ENCODE measurements at regions not wholly inside any gene's neighbourhood (a gene's known extent, or its start where the extent isn't known, plus 50 kb on each side); places are given as distances from the start of the nearest gene placed in this dataset.

DNA sequence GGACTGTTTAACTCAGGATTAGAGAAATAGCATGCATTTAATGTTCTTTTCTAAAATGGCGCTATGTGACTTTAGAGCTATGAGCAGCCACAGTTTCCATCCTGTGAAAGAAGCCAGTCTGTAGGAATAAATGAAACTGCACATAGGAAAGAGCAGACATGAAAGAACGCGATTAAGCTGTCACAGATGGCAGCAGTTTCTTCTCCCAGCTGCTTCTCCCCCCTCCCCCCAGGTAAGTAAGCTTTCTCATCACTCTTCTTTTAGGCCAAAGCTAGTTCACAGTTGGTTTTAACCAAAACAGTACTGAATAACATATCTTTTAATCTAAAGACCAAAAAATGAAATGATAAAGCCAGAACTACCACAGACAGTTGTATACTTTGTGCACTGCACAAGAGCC is 266.4 kb downstream of the KCNA4 start:
- TF ChIP-seq, protein P1, sequence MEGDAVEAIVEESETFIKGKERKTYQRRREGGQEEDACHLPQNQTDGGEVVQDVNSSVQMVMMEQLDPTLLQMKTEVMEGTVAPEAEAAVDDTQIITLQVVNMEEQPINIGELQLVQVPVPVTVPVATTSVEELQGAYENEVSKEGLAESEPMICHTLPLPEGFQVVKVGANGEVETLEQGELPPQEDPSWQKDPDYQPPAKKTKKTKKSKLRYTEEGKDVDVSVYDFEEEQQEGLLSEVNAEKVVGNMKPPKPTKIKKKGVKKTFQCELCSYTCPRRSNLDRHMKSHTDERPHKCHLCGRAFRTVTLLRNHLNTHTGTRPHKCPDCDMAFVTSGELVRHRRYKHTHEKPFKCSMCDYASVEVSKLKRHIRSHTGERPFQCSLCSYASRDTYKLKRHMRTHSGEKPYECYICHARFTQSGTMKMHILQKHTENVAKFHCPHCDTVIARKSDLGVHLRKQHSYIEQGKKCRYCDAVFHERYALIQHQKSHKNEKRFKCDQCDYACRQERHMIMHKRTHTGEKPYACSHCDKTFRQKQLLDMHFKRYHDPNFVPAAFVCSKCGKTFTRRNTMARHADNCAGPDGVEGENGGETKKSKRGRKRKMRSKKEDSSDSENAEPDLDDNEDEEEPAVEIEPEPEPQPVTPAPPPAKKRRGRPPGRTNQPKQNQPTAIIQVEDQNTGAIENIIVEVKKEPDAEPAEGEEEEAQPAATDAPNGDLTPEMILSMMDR (IDR thresholded peaks at IDR 0.05; ENCODE audit: low read depth, low read length), result no peak
- no peaks in the 10 kb centered on the region for H3K27me3 ChIP-seq
- no peaks in the 10 kb centered on the region for H3K9me3 ChIP-seq
- no peaks in the 10 kb centered on the region for H3K36me3 ChIP-seq
- no peaks in the 10 kb centered on the region for H3K4me1 ChIP-seq
- H3K4me3 ChIP-seq (ENCODE audit: low read depth, low read length), result no peak overlapping the region
- no peak for DNase-seq

DNA sequence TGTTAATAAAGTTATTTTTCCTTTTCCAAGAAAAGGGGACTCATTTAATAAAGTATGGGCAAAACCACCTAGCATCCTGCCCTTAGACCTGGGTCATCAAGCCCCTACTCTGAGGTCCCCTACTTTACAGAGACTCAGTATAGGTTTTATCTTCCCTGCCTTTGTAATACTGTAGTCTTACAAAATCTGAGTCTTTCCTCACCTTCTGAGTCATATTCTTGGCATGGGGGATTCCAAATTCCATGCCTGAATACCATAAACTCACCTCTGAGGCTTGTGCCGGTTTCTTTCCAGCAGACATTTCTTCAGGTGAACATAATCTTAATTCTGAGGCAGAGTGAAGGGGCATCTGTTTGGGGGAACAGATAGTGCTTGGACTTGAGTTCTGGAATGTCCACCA is 282.5 kb downstream of the KCNA4 start:
- H3K36me3 ChIP-seq, result no peaks in the 10 kb centered on the region
- DNase-seq, result no peak
- no peaks in the 10 kb centered on the region for H3K27me3 ChIP-seq
- TF ChIP-seq, protein P1 (IDR thresholded peaks at IDR 0.05; ENCODE audit: low read depth, low read length), result no peak
- no peak overlapping the region for H3K4me3 ChIP-seq (ENCODE audit: low read depth, low read length)
- no peaks in the 10 kb centered on the region for H3K4me1 ChIP-seq
- no peaks in the 10 kb centered on the region for H3K9me3 ChIP-seq

DNA sequence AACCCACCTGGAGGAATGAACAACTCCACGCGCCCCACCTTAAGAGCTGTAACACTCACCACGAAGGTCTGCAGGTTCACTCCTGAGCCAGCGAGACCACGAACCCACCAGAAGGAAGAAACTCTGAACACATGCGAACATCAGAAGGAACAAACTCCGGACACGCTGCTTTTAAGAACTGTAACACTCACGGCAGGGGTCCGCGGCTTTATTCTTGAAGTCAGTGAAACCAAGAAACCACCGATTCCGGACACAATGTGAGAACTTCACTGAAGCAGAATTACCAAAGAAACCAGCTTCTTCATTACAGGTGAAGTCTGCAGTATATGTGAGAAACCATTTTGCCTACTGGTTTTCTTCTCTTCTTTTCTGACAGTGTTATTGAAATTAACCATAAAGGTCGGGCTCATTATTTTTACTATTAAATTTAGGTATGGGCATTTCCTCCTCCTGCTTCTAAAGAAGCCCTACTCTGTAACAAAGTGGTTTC is 303.0 kb downstream of the KCNA4 start:
- no peaks in the 10 kb centered on the region for H3K4me1 ChIP-seq
- TF ChIP-seq, protein P1 (IDR thresholded peaks at IDR 0.05; ENCODE audit: low read depth, low read length), result no peak
- no peaks in the 10 kb centered on the region for H3K9me3 ChIP-seq
- H3K27me3 ChIP-seq, result no peaks in the 10 kb centered on the region
- H3K36me3 ChIP-seq, result no peaks in the 10 kb centered on the region
- DNase-seq, result no peak
- H3K4me3 ChIP-seq (ENCODE audit: low read depth, low read length), result no peak overlapping the region

DNA sequence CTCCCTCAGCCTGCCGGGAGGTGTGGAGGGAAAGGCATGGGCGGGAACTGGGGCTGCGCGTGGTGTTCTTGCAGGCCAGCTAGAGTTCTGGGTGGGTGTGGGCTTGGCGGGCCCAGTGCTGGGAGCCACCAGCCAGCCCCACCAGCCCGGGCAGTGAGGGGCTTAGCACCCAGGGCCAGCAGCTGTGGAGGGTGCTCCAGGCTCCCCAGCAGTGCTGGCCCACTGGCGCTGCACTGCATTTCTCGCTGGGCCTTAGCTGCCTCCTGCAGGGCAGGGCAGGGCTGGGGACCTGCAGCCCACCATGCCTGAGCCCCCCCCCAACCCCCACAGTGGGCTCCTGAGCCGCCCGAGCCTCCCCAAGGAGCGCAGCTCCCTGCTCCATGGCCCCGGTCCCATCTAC is 304.2 kb downstream of the KCNA4 start:
- Histone ChIP-seq H3K9me3 (no peaks in the 10 kb centered on the region), H3K4me1 (no peaks in the 10 kb centered on the region), H3K27me3 (no peaks in the 10 kb centered on the region), H3K36me3 (no peaks in the 10 kb centered on the region), H3K4me3 (ENCODE audit: low read depth, low read length) (no peak overlapping the region)
- DNase-seq, result no peak
- TF ChIP-seq, protein P1 (IDR thresholded peaks at IDR 0.05; ENCODE audit: low read depth, low read length), result no peak

DNA sequence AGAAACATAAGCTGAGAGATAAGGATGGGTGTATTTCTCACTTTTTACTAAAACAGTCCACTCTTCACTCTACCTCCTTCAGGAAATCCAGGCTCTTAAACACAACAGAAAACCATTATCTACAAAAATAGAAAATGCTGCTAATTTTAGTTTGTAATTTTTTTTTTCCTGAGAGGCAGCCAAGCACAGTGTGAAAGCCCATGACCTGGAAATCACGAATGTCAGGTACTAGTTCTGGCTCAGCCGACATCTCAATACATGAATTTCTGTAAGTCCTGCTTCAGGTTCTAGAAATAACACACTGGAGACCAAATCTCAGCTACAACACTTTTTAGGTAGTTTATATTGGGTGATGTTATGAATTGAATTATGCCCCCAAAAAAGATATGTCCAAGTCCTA is 308.9 kb downstream of the KCNA4 start:
- H3K9me3 ChIP-seq, result no peaks in the 10 kb centered on the region
- no peak for DNase-seq
- H3K27me3 ChIP-seq, result no peaks in the 10 kb centered on the region
- no peaks in the 10 kb centered on the region for H3K4me1 ChIP-seq
- TF ChIP-seq, protein P1 (IDR thresholded peaks at IDR 0.05; ENCODE audit: low read depth, low read length), result no peak
- no peak overlapping the region for H3K4me3 ChIP-seq (ENCODE audit: low read depth, low read length)
- no peaks in the 10 kb centered on the region for H3K36me3 ChIP-seq

DNA sequence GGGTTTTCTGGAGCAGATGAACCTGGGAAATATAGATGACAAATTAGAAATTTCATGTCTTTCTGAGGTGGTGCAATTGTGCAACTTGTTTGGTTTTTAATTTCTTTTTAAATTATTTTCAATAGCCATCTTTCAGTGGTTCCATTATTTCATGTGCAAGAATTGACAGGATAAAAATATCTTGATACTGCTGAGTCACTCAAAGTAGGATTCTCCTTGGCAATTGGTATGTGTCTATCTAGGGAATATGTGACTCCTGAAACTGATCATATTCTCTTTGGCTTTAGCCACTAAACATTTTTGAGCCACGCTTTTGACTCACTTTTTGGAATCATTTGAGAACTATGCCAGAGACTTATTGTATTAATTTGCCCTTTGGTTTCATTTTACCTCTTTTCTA is 331.5 kb downstream of the KCNA4 start:
- Histone ChIP-seq H3K36me3 (no peaks in the 10 kb centered on the region), H3K4me3 (ENCODE audit: low read depth, low read length) (no peak overlapping the region), H3K27me3 (no peaks in the 10 kb centered on the region), H3K4me1 (no peaks in the 10 kb centered on the region), H3K9me3 (no peaks in the 10 kb centered on the region)
- TF ChIP-seq, protein P1 (IDR thresholded peaks at IDR 0.05; ENCODE audit: low read depth, low read length), result no peak
- DNase-seq, result no peak

Measured in BE2C (cell line).